GM23338 (cell line): ENCODE measurements at regions not wholly inside any gene's neighbourhood (a gene's known extent, or its start where the extent isn't known, plus 50 kb on each side); places are given as distances from the start of the nearest gene placed in this dataset.
A peak's percentile ranks its signal among the peaks of the same experiment; 100 is the strongest.

Experiments
- ATAC-seq: fragments of 200-7000 bp; cut with Tn5 transposase; 3 replicates; pipeline ENCODE4 v1.9.1; 2020
- DNase-seq: peaks from one replicate; pipeline ENCODE4 v3.0.0-alpha.2; 2015; ENCODE audit warnings: low spot score
- H2AFZ ChIP-seq: fragments of 200-600 bp; sonication (generic); 2 replicates; pipeline ENCODE4 v1.8.0; 2016; ENCODE audit warnings: antibody characterized with exemption, mild to moderate bottlenecking, moderate library complexity
- H3F3A ChIP-seq: fragments of 200-600 bp; sonication (generic); replicated peaks from 2 replicates; pipeline ENCODE4 v1.8.0; 2017; ENCODE audit warnings: antibody characterized with exemption, mixed run types, low read depth
- H3K27ac ChIP-seq: fragments of 200-600 bp; sonication (generic); 2 replicates; pipeline ENCODE4 v1.6.1; 2016; ENCODE audit warnings: low read depth
- H3K27me3 ChIP-seq: fragments of 200-600 bp; sonication (generic); 2 replicates; pipeline ENCODE4 v1.8.0; 2016; ENCODE audit warnings: mild to moderate bottlenecking, mixed run types, moderate library complexity; ENCODE audit not compliant: insufficient read depth
- H3K36me3 ChIP-seq: fragments of 200-600 bp; sonication (generic); 2 replicates; pipeline ENCODE4 v1.8.0; 2016; ENCODE audit warnings: mild to moderate bottlenecking; ENCODE audit not compliant: insufficient read depth
- H3K4me1 ChIP-seq: fragments of 200-600 bp; sonication (generic); 2 replicates; pipeline ENCODE4 v1.8.0; 2016; ENCODE audit warnings: mild to moderate bottlenecking, moderate library complexity; ENCODE audit not compliant: insufficient read depth
- H3K4me2 ChIP-seq: fragments of 200-600 bp; sonication (generic); 2 replicates; pipeline ENCODE4 v1.7.1; 2017; ENCODE audit warnings: mixed run types
- H3K4me3 ChIP-seq: fragments of 200-600 bp; sonication (generic); 2 replicates; pipeline ENCODE4 v1.6.1; 2016; ENCODE audit warnings: mixed run types
- H3K79me2 ChIP-seq: fragments of 200-600 bp; sonication (generic); replicated peaks from 2 replicates; pipeline ENCODE4 v1.8.0; 2017; ENCODE audit warnings: mild to moderate bottlenecking; ENCODE audit not compliant: insufficient read depth
- H3K9me2 ChIP-seq: fragments of 200-600 bp; sonication (generic); 2 replicates; pipeline ENCODE4 v1.8.0; 2017; ENCODE audit not compliant: insufficient read depth
- H4K20me1 ChIP-seq: fragments of 200-600 bp; sonication (generic); replicated peaks from 2 replicates; pipeline ENCODE4 v1.8.0; 2017; ENCODE audit warnings: mild to moderate bottlenecking; ENCODE audit not compliant: insufficient read depth
- H3K27ac Mint-ChIP-seq: 2 replicates; pipeline ENCODE4 v1.8.0; 2020; ENCODE audit warnings: inconsistent platforms, mild to moderate bottlenecking, moderate library complexity, mixed read lengths
- H3K27me3 Mint-ChIP-seq: 3 replicates; pipeline ENCODE4 v1.8.0; 2022; ENCODE audit warnings: low read depth, mild to moderate bottlenecking, moderate library complexity, mixed read lengths, inconsistent platforms; ENCODE audit not compliant: insufficient read depth, poor library complexity
- H3K36me3 Mint-ChIP-seq: 3 replicates; pipeline ENCODE4 v1.8.0; 2021; ENCODE audit warnings: low read depth, mild to moderate bottlenecking, inconsistent platforms, moderate library complexity, mixed read lengths
- H3K4me1 Mint-ChIP-seq: 3 replicates; pipeline ENCODE4 v1.8.0; 2020; ENCODE audit warnings: mild to moderate bottlenecking, inconsistent platforms, mixed read lengths
- H3K4me3 Mint-ChIP-seq: 3 replicates; pipeline ENCODE4 v1.8.0; 2021; ENCODE audit warnings: moderate library complexity, mild to moderate bottlenecking, inconsistent platforms, mixed read lengths
- H3K9me3 Mint-ChIP-seq: 3 replicates; pipeline ENCODE4 v1.8.0; 2020; ENCODE audit warnings: moderate library complexity, mild to moderate bottlenecking, inconsistent platforms, mixed read lengths
- CTCF ChIP-seq, 2 experiments: fragments of 200-600 bp in 1 of 2; sonication (generic) in 1 of 2; conservative IDR thresholded peaks; 2 replicates each; pipeline versions ENCODE4 v1.5.1 to v1.6.1; 2016 to 2017; ENCODE audit warnings: antibody characterized with exemption in 2 of 2, low read depth in 2 of 2, mild to moderate bottlenecking in 2 of 2, moderate library complexity in 1 of 2
- ETS1 ChIP-seq: IDR thresholded peaks from 2 replicates; pipeline ENCODE4 v1.6.1; 2016; ENCODE audit warnings: antibody characterized with exemption
- EZH2 ChIP-seq: fragments of 200-600 bp; sonication (generic); IDR thresholded peaks from one replicate; pipeline ENCODE4 v1.8.0; 2017; ENCODE audit warnings: antibody characterized with exemption, mild to moderate bottlenecking, low read depth; ENCODE audit not compliant: unreplicated experiment
- EZH2phosphoT487 ChIP-seq: fragments of 200-600 bp; sonication (generic); IDR thresholded peaks from one replicate; pipeline ENCODE4 v1.8.1; 2018; ENCODE audit warnings: antibody characterized with exemption; ENCODE audit not compliant: unreplicated experiment
- JUNB ChIP-seq: IDR thresholded peaks from one replicate; pipeline ENCODE4 v1.6.1; 2016; ENCODE audit warnings: antibody characterized with exemption; ENCODE audit not compliant: unreplicated experiment
- NANOG ChIP-seq: IDR thresholded peaks from 2 replicates; pipeline ENCODE4 v1.6.1; 2016; ENCODE audit warnings: antibody characterized with exemption, borderline replicate concordance
- POLR2AphosphoS5 ChIP-seq: IDR thresholded peaks from 2 replicates; pipeline ENCODE4 v1.6.1; 2016; ENCODE audit warnings: antibody characterized with exemption, low read depth
- REST ChIP-seq: IDR thresholded peaks from one replicate; pipeline ENCODE4 v1.6.1; 2018; ENCODE audit warnings: antibody characterized with exemption; ENCODE audit not compliant: unreplicated experiment
- STAT1 ChIP-seq: IDR thresholded peaks from one replicate; pipeline ENCODE4 v1.6.1; 2016; ENCODE audit warnings: antibody characterized with exemption; ENCODE audit not compliant: unreplicated experiment
- ZNF331 ChIP-seq: fragments of 250-450 bp; sonication (Bioruptor Pico); IDR thresholded peaks from 2 replicates; pipeline ENCODE4 v1.5.0; 2020; ENCODE audit warnings: low read depth, mild to moderate bottlenecking, moderate library complexity

GRCh38 chr9:109972026-109972882 lies 192.3 kb downstream of the PALM2AKAP2 start:
- Histone ChIP-seq H3K4me1 (no peaks in the 10 kb centered on the region), H3K27ac (no peak overlapping the region), H3K79me2 (no peaks in the 10 kb centered on the region), H3K27me3 (no peaks in the 10 kb centered on the region), H3K4me3 (no peak overlapping the region), H4K20me1 (no peaks in the 10 kb centered on the region), H3K36me3 (no peaks in the 10 kb centered on the region), H3F3A (no peaks in the 10 kb centered on the region), H2AFZ (no peak overlapping the region), H3K4me2 (no peak overlapping the region), H3K9me2 (peaks cover 5% of the 10 kb centered on the region; the same call in 1 of the 2 replicates)
- Mint-ChIP-seq H3K4me1 (no peaks in the 10 kb centered on the region), H3K27ac (no peak overlapping the region), H3K27me3 (no peaks in the 10 kb centered on the region), H3K36me3 (no peaks in the 10 kb centered on the region), H3K9me3 (no peaks in the 10 kb centered on the region), H3K4me3 (no peak overlapping the region)
- peak; percentile 59 for ATAC-seq
- DNase-seq: peak; percentile 37
- TF ChIP-seq CTCF (conservative IDR thresholded peaks at IDR 0.05; ENCODE audit: low read depth in 2 of 2): peak; percentile 34 to 47
- TF ChIP-seq NANOG: no peak

GRCh38 chr9:109973336-109973735 lies 193.3 kb downstream of the PALM2AKAP2 start:
- no peaks in the 10 kb centered on the region for H3K4me1 Mint-ChIP-seq
- H3K27ac ChIP-seq: no peak overlapping the region
- no peak overlapping the region for H3K4me3 ChIP-seq
- no peaks in the 10 kb centered on the region for H3F3A ChIP-seq
- no peak for ATAC-seq
- peaks cover 5% of the 10 kb centered on the region; the same call in 1 of the 2 replicates for H3K9me2 ChIP-seq
- H3K4me3 Mint-ChIP-seq: no peak overlapping the region
- no peak overlapping the region for H3K27ac Mint-ChIP-seq
- H3K9me3 Mint-ChIP-seq: no peaks in the 10 kb centered on the region
- no peaks in the 10 kb centered on the region for H3K79me2 ChIP-seq
- TF ChIP-seq ETS1 (no peak), JUNB (no peak), EZH2 (no peak), EZH2phosphoT487 (no peak), REST (no peak), ZNF331 (CRISPR knock-in tag) (no peak), POLR2AphosphoS5 (no peak), STAT1 (no peak)
- H2AFZ ChIP-seq: no peak overlapping the region
- no peaks in the 10 kb centered on the region for H3K36me3 ChIP-seq
- H3K27me3 Mint-ChIP-seq: no peaks in the 10 kb centered on the region
- no peaks in the 10 kb centered on the region for H3K4me1 ChIP-seq
- no peaks in the 10 kb centered on the region for H3K27me3 ChIP-seq
- H3K36me3 Mint-ChIP-seq: no peaks in the 10 kb centered on the region
- no peak for DNase-seq
- no peaks in the 10 kb centered on the region for H4K20me1 ChIP-seq
- no peak overlapping the region for H3K4me2 ChIP-seq
